Upper lobe of left lung (tissue), 6 donors: ENCODE measurements at regions not wholly inside any gene's neighbourhood (a gene's known extent, or its start where the extent isn't known, plus 50 kb on each side); places are given as distances from the start of the nearest gene placed in this dataset.

Source experiments
- ATAC-seq, 2 donors: fragments of 200-7000 bp; cut with Tn5 transposase; one replicate each; pipeline ENCODE4 v1.9.1; 2022; ENCODE audit warnings: mild to moderate bottlenecking in 2 of 2, moderate library complexity in 2 of 2; ENCODE audit not compliant: low FRiP score in 2 of 2
- DNase-seq, 2 donors: peaks; one replicate each; pipeline ENCODE4 v3.0.0-alpha.2; 2019 to 2020
- H3K27ac ChIP-seq, 4 donors: fragments of 200-600 bp; sonication (generic); one replicate each; pipeline ENCODE4 v1.5.1; 2016 to 2019
- H3K27me3 ChIP-seq, 4 donors: fragments of 200-600 bp; sonication (generic); one replicate each; pipeline ENCODE4 v1.5.1; 2017 to 2019
- H3K36me3 ChIP-seq, 4 donors: fragments of 200-600 bp; sonication (generic); one replicate each; pipeline ENCODE4 v1.5.1; 2016 to 2019
- H3K4me1 ChIP-seq, 4 donors: fragments of 200-600 bp; sonication (generic); one replicate each; pipeline ENCODE4 v1.5.1; 2018 to 2019
- H3K4me3 ChIP-seq, 4 donors: fragments of 200-600 bp; sonication (generic); one replicate each; pipeline ENCODE4 v1.5.1; 2017 to 2019; ENCODE audit warnings: mild to moderate bottlenecking in 2 of 4, moderate library complexity in 1 of 4
- H3K9me3 ChIP-seq, 4 donors: fragments of 200-600 bp; sonication (generic); one replicate each; pipeline ENCODE4 v1.5.1; 2018 to 2019
- EP300 ChIP-seq, 4 donors: sonication (generic); formaldehyde crosslinking; IDR thresholded peaks; one replicate each; pipeline ENCODE4 v1.5.1; 2017; ENCODE audit warnings: antibody characterized with exemption in 4 of 4, control low read depth in 2 of 4
- POLR2A ChIP-seq, 4 donors: fragments of 450-650 bp; IDR thresholded peaks; one replicate each; pipeline ENCODE4 v1.5.1; 2016 to 2017; ENCODE audit warnings: antibody characterized with exemption in 4 of 4, mild to moderate bottlenecking in 2 of 4
- POLR2AphosphoS5 ChIP-seq, 2 donors: sonication (generic); formaldehyde crosslinking; IDR thresholded peaks; one replicate each; pipeline ENCODE4 v1.5.1; 2017; ENCODE audit warnings: antibody characterized with exemption in 2 of 2
- WGBS, 2 donors: methylation state at CpG; one replicate each; pipeline ENCODE4 v1.1.5; 2017 to 2018; 5-methylcytosine and 5-hydroxymethylcytosine counted together
- TF ChIP-seq, protein P1 (sequence below), 6 experiments: fragments of 450-650 bp in 4 of 6; fragments of 200-600 bp in 2 of 6; sonication (generic) in 2 of 6; IDR thresholded peaks; one replicate each; pipeline ENCODE4 v1.5.1; 2016 to 2019; ENCODE audit warnings: antibody characterized with exemption in 6 of 6
- donor health status: DM: no; HTN: no; CAD: no; lungs with moderate emphysema.
- donor health status: DM: no; HTN: yes; CAD: no; lungs with severe emphysema.

GRCh38 chr3:42032693-42033349 lies 58.3 kb upstream of the TRAK1 start:
- H3K36me3 ChIP-seq, result peaks cover 0 to 6% (median 2%) of the 10 kb centered on the region in 4 donors
- H3K4me1 ChIP-seq, result peaks cover 47 to 62% (median 55%) of the 10 kb centered on the region in 4 donors
- H3K4me3 ChIP-seq, result no peak overlapping the region
- 44 to 71% methylated on average over 14 to 15 of the region's 15 CpGs for WGBS, 2 donors
- peak; percentile 83 to 89 for ATAC-seq
- peak in 1 of 2 donors; percentile 93 for DNase-seq
- H3K27ac ChIP-seq, result peak overlapping the region; percentile 71 to 76 (median 72)
- H3K9me3 ChIP-seq, result no peaks in the 10 kb centered on the region
- TF ChIP-seq EP300 (IDR thresholded peaks at IDR 0.05), result peak in 2 of 4 donors; percentile 39 to 66
- TF ChIP-seq, protein P1, sequence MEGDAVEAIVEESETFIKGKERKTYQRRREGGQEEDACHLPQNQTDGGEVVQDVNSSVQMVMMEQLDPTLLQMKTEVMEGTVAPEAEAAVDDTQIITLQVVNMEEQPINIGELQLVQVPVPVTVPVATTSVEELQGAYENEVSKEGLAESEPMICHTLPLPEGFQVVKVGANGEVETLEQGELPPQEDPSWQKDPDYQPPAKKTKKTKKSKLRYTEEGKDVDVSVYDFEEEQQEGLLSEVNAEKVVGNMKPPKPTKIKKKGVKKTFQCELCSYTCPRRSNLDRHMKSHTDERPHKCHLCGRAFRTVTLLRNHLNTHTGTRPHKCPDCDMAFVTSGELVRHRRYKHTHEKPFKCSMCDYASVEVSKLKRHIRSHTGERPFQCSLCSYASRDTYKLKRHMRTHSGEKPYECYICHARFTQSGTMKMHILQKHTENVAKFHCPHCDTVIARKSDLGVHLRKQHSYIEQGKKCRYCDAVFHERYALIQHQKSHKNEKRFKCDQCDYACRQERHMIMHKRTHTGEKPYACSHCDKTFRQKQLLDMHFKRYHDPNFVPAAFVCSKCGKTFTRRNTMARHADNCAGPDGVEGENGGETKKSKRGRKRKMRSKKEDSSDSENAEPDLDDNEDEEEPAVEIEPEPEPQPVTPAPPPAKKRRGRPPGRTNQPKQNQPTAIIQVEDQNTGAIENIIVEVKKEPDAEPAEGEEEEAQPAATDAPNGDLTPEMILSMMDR (IDR thresholded peaks at IDR 0.05), result no peak
- TF ChIP-seq POLR2AphosphoS5 (IDR thresholded peaks at IDR 0.05), result peak; percentile 61 to 73
- TF ChIP-seq POLR2A (IDR thresholded peaks at IDR 0.05), result no peak
- no peaks in the 10 kb centered on the region for H3K27me3 ChIP-seq

- TF ChIP-seq, protein P1 (IDR thresholded peaks at IDR 0.05), result no peak
- TF ChIP-seq EP300 (IDR thresholded peaks at IDR 0.05) (no peak), POLR2AphosphoS5 (IDR thresholded peaks at IDR 0.05) (no peak), POLR2A (IDR thresholded peaks at IDR 0.05) (no peak)
- H3K27me3 ChIP-seq, result no peaks in the 10 kb centered on the region
- DNase-seq, result peak in 1 of 2 donors; percentile 39
- 25 to 45% methylated on average over 8 of the region's 8 CpGs for WGBS, 2 donors
- H3K9me3 ChIP-seq, result no peaks in the 10 kb centered on the region
- peak; percentile 28 to 67 for ATAC-seq
- peaks cover 44 to 55% (median 51%) of the 10 kb centered on the region in 4 donors for H3K4me1 ChIP-seq
- H3K36me3 ChIP-seq, result peaks cover 0 to 6% (median 2%) of the 10 kb centered on the region in 4 donors
- peak overlapping the region; percentile 71 to 76 (median 72) for H3K27ac ChIP-seq
- no peak overlapping the region for H3K4me3 ChIP-seq
Observed at GRCh38 chr3:42031808-42032480, 59.2 kb upstream of the TRAK1 start.

DNA sequence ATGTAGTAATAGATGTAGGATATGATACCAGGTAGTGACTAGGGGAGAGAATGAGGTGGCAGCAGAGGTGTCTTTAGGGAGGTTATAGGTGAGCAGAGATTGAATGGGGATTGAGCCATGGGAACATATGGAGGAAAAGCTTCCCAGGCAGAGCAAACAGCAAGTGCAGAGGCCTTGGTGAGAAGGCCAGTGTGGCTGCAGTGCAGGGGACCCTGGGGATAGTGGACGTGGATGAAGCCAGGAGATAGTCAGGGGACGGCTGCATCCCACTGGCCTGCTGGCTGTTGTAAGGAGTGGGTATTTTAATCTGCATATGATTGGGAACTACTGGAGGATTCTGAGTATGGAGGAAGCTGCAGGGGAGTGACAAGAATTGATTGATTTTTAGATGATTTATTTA lies 62.7 kb upstream of the TRAK1 start:
- TF ChIP-seq POLR2A (IDR thresholded peaks at IDR 0.05) (no peak), EP300 (IDR thresholded peaks at IDR 0.05) (no peak), POLR2AphosphoS5 (IDR thresholded peaks at IDR 0.05) (no peak)
- TF ChIP-seq, protein P1 (IDR thresholded peaks at IDR 0.05), result no peak
- H3K9me3 ChIP-seq, result no peaks in the 10 kb centered on the region
- no peak overlapping the region for H3K4me3 ChIP-seq
- WGBS, 2 donors, result 88 to 91% methylated on average over 2 of the region's 2 CpGs
- H3K27me3 ChIP-seq, result no peaks in the 10 kb centered on the region
- no peak overlapping the region for H3K27ac ChIP-seq
- no peaks in the 10 kb centered on the region for H3K36me3 ChIP-seq
- ATAC-seq, result no peak
- DNase-seq, result no peak
- peaks cover 45 to 53% (median 50%) of the 10 kb centered on the region in 4 donors for H3K4me1 ChIP-seq

DNA sequence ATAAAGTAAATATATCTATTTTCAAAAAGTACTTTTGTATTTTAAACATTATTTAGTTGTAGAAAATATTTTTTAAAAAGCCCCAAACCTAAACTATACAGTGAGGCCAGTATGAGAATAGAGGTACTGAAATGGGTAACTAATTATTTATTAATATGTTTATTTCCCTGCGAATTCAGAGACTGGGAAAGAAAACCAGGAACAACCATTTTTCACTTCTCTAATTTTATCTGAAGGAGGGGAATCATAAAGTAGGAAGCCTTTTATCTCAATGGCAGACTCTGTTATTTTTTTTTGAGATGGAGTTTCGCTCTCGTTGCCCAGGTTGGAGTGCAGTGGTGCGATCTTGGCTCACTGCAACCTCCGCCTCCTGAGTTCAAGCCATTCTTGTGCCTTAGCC lies 63.6 kb upstream of the TRAK1 start:
- H3K9me3 ChIP-seq, result no peaks in the 10 kb centered on the region
- H3K4me1 ChIP-seq, result peaks cover 37 to 45% (median 42%) of the 10 kb centered on the region in 4 donors
- peak overlapping the region in 1 of 4 donors; percentile 3 for H3K27ac ChIP-seq
- WGBS, 2 donors, result 89 to 92% methylated on average over 5 of the region's 5 CpGs
- TF ChIP-seq, protein P1 (IDR thresholded peaks at IDR 0.05), result no peak
- TF ChIP-seq POLR2AphosphoS5 (IDR thresholded peaks at IDR 0.05) (no peak), POLR2A (IDR thresholded peaks at IDR 0.05) (no peak), EP300 (IDR thresholded peaks at IDR 0.05) (no peak)
- no peaks in the 10 kb centered on the region for H3K27me3 ChIP-seq
- ATAC-seq (no peak), DNase-seq (no peak)
- H3K36me3 ChIP-seq, result no peaks in the 10 kb centered on the region
- no peak overlapping the region for H3K4me3 ChIP-seq
